PC-9 (cell line): ENCODE measurements at regions not wholly inside any gene's neighbourhood (a gene's known extent, or its start where the extent isn't known, plus 50 kb on each side); places are given as distances from the start of the nearest gene placed in this dataset.

ENCODE experiments used
- EZH2 ChIP-seq: fragments of 200-600 bp; sonication (generic); IDR thresholded peaks from 2 replicates; pipeline ENCODE4 v1.8.0; 2017; ENCODE audit warnings: antibody characterized with exemption, low read depth
- TF ChIP-seq, protein P1 (sequence below): fragments of 200-600 bp; sonication (generic); conservative IDR thresholded peaks from 2 replicates; pipeline ENCODE4 v1.6.1; 2017; ENCODE audit warnings: mixed run types, antibody characterized with exemption, mild to moderate bottlenecking, moderate library complexity

DNA sequence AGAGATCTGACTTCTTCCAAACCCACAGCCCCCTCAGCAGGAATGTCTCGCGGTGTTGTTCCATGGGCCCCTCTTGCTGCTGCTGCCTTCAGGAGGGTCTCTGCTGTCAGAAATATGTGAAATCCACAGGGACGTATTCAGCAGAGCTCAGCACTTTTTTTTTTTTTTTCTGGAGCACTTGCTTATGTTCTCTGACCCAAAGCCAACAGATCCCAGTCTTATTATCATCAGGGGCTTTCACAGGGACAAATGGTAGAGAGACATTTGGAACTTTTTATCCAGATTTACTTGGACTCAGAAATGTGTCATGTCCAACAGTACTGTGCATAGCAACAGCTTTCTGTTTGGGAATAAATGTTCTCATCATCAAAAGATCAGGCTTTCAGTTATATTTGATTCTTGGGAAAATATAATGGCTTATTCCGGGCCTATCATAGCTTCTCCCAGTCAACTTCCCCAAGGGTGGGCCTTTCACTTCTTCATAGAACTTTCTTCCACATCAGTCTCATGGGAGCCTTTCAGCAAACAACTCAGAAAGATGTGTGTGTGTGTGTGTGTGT is 332.7 kb downstream of the ZNF536 start:
- TF ChIP-seq, protein P1, sequence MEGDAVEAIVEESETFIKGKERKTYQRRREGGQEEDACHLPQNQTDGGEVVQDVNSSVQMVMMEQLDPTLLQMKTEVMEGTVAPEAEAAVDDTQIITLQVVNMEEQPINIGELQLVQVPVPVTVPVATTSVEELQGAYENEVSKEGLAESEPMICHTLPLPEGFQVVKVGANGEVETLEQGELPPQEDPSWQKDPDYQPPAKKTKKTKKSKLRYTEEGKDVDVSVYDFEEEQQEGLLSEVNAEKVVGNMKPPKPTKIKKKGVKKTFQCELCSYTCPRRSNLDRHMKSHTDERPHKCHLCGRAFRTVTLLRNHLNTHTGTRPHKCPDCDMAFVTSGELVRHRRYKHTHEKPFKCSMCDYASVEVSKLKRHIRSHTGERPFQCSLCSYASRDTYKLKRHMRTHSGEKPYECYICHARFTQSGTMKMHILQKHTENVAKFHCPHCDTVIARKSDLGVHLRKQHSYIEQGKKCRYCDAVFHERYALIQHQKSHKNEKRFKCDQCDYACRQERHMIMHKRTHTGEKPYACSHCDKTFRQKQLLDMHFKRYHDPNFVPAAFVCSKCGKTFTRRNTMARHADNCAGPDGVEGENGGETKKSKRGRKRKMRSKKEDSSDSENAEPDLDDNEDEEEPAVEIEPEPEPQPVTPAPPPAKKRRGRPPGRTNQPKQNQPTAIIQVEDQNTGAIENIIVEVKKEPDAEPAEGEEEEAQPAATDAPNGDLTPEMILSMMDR = no peak
- no peak for TF ChIP-seq EZH2
